T-helper 22 cell (primary cell): ENCODE measurements at regions not wholly inside any gene's neighbourhood (a gene's known extent, or its start where the extent isn't known, plus 50 kb on each side); places are given as distances from the start of the nearest gene placed in this dataset.
"Not testable (repeated sequence)": the region's sequence is repeated elsewhere in the genome, so short reads cannot be mapped to it uniquely, and the experiment has no call there.

Source experiments
- DNase-seq: peaks from one replicate; pipeline ENCODE4 v3.0.0-alpha.2; 2020; ENCODE audit warnings: low read depth

DNA sequence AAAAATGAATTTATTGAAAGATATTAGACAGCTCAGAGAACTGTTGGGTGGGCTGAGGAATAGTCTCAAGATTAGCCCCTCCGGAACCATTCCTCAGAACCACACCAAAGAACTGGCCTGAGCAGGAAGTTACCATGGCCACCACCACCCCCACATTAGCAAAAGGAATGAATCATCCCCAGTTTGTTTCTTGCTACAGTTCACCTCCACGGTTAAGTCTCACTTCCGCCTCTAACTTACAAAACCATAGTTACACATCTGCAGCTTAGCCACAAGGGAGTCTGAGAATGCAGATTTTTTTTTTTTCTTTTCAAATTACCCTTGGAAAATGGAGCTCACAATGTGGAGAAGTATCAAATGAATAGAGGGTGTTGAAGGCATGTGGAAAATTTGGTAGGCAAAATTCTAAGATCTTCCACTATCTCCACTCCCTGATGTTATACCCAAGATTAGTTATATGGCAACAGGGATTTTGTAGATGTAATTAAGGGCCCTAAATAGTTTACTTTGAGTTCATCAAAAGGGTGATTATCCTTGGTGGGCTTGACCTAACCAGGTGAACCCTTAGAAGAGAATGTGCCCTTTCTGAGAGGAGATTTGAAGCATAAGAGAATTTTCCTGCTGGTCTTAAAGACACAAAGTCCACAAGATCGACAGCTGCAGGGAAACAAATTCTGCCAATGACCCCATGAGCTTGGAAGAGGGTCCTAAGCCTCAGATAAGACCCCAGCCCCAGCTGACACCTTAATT, 129.8 kb upstream of the KRR1 start:
- DNase-seq: peak; percentile 5

DNA sequence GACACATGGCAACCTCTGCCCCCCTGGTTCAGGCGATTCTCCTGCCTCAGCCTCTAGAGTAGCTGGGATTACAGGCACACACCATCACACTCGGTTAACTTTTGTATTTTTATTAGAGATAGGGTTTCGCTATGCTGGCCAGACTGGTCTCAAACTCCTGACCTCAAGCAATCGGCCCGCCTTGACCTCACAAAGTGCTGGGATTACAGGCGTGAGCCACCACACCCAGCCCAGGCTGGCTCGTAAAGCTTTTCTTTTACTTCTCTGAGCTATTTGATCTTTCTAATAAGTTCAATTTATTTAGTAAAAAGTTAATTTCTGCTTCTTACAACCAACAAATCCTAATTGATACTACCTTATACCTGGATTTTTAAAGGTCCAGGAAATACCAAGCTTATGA, 127.4 kb upstream of the KRR1 start:
- DNase-seq: no peak

DNA sequence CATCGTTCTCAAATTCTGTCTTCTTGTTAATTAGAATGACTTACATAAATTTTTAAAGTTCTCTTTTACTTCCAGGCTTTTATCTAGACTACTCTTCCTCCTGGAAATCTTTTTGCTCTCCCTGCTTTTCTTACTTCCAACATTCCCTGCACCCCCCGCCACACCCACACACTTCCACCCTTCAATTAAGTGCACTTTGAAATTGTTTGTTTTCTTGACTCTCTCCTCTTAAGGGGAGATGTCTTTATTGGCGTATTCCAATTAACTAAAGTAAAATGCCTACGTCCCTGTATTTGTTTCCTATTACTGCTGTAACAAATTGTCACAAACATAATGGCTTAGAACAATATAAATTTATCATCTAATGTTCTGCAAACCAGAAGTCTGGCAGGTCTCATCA, 125.2 kb upstream of the KRR1 start:
- no peak for DNase-seq

DNA sequence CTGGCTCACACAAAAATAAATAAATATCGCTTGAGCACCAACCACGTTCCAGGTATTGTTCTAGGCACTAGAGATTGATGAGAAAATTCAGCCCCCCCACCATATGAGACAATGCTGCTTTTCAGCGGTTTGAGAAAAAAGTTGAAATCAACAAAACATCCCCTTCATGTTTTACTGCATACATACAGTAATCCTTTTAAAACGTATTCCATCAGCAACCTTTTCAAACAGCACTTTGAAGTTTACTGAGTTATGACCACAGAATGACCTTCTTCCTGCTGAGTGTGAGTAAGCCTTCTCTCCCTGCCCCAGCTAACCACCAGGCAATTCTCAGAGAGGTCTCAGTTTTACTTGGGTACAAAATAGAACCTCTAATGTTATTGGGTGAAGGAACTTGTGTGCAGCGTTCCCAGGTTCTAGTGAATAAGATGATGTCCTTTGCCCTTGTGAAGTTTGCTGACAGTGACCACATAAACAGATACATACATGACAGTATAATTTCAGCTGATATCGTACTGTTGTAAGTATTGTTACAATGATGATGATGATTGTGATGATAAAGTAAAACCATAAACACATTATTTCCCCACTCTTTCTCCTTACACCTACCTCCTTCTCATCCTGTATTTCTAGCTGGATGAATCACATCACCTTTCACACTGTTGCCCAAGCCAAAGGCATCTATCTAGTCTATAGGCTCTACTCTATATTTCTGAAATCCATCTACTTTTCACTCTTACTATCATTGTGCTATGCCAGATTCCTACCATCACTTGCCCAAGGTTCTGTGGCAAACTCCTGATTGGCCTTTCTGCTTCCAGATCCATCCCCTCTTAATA, 124.4 kb upstream of the KRR1 start:
- no peak for DNase-seq

DNA sequence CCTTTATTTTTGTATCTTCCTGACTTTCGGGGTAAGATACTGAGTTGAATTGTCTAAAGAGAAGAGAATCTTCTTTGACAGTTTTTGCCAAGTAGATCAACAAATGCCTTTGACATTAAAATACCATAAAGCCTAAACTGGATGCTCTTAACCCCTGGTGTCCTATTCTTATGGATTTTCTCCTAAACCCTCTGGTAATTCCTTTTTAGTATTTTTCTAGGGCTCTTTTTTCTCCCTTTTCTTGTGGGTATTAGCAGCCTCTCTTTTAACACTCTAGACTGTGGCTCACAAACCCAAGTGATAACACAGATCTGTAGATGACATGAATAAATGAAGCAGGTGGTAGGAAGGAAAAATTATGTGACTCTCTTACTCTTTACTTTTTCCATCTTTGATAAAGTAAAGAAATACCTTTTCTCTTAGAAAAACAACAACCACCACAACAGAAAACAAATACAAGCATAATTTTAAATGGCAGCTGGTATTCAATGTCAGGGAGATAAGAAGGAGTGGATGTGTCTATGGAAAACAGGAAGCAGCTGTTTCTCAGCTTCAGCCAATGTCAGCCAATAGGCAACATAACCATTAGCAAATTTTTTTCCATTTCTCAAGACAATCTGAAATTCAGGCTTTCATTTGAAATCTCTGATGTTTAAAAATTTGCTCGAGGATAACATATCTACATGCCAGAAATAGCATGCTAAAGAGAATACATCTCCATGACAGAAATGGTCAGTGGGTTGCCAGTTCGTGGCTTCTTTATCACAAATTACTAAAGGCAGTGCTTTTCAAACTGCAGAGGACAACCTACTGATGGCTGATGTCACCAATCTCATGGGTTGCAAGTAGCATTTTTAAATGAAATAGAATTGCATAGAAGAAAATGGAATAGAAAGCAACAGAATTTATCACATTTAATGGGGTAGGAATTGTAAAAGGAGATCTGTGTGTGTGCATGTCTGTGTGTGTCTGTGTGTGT, 123.1 kb upstream of the KRR1 start:
- DNase-seq: no peak

DNA sequence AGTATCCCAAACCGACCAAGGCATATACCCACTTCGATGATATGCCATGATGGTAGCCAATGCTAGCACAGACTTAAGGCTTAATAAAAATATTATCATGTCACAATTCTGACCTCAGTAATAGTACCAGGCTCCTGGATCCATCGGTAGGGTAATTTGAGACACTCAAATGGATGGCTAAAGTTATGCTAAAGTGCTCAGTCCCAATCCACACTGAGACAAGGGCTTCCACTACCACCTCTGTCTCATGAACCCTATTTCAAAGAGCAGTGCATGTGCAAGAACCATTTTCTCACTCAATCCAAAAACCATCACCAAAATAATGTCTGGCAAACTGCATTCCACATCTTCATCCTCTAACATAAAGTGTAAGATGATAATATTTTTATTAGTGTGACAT, 122.4 kb upstream of the KRR1 start:
- DNase-seq: no peak

DNA sequence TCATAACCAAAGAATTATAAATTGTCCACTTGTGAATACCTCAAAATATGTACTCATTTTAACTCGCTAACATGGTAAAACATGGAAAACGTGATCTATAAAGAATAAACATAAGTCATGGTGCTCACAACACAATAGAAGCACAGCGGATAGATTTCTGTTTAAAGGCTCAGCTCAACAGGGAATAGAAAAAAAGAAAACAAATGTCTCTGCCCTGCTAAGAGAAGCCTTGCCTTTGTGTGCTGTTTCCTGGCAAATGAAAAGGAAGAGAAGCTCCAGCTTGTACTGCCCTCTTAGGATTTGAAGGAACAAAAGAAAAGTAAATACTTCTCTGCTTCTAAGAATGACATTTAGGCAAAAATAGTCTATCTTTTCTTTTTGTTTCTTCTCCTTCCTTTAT, 121.0 kb upstream of the KRR1 start:
- no peak for DNase-seq

DNA sequence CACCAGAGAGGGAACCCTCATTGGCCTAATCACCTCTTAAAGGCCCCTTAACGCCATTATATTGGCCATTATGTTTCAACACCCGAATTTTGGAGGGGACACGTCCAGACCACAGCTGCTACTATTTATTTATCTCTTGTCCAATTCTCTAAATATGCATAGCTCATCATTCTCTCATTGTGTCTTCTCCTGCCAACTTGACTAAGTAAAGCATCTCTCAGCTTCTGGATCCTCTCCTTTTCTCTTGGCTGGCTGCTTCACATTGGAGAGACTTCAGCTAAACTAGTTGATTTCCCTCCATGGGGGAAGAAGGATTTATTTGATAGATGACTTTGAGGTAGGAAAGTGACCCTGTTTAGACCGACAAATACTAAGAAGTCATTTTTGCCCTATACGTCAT, 120.4 kb upstream of the KRR1 start:
- no peak for DNase-seq

DNA sequence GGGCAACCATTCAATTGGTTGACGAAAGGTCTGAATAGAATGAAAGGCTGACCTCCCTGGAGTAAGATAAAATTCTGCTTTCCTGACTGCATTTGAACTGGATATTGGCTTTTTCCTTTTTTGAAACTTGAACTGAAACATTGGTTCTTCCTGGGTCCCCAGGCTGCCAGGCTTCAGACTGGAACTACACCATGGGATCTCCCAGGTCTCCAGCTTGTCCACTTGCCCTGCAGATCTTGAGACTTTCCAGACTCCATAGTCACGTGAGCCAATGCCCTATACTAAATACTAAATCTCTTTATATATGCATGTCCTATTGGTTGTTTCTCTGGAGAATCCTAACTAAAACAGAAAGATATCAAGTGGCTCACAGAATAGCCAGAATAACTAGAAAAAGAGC, 118.7 kb upstream of the KRR1 start:
- DNase-seq: no peak

DNA sequence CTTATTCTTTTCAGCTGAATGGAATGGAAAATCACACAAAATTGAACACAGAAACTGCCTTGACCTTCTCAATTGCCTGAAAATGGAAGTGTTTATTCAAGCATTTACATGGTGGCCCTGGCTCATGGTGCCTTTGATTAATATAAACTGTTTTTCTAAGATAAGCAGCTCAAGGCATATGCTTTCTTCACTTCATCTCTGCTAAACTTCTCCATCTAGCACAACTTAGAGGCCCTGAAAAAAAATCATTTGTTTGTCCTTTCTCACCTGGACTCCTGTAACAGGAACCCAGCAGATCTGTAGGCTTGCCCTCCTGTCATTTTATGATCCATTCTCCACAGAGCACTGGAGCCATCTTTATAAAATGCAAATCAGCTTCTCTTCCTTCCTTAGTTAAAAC, 117.5 kb upstream of the KRR1 start:
- DNase-seq: no peak

DNA sequence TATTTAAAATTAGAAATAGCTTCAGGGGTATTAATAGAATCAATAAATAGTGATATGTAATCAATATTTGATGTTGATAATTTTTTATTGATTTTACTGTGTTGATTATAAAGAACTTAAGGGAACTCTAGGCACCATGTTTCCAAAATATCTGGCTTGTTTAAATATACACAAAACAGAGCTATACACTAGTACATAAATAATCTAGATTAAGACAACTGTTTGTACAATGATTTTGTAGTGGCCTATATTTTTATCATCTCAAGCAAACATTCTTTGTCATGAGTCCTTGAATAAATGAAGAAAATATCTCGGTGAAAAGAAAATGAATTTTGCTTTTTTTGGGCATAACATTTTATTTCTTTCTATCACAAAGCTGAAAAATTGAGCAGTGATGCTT, 117.1 kb upstream of the KRR1 start:
- DNase-seq: no peak

DNA sequence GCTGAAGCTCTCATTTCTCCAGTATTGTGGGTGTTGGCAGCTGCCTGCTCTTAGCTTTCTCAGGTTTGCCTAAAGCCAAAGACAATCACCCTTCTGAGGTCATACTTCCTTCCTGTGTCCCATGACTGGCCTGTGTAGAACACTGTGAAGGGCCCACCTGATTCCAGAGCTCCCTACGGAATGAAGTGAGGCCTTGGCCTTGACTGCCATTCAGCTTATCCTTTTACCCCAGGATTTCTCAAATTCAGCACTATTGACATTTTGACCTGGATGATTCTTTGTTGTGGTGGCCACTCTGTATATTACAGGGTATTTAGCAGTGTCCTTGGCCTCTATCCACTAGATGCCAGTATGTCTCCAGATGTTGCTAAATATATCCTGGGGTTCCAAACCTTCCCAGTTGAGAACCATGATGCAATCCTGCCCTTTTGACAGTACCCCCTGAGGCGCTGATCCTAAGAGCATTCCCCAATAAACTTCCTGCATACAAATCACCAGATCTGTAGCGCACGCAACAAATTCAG, 112.3 kb upstream of the KRR1 start:
- no peak for DNase-seq

DNA sequence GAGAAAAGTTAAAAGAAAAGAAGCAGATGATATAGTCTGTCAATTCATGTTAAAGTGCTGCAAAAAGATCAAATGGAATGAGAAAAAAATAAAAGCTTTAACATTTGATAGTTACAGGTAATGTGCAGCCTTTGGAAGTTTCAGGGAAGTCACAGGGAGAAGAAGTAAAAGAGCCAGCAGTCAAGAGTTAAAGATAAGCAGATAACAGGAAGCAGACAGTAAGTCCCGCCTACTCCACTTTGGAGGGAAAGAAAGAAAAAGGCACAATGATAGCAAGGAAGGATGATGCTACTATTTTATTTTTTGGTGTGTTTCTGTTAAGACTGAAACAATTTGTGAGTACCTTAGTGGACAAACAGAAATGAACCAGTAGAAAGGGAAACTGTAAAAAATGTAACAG, 111.1 kb upstream of the KRR1 start:
- DNase-seq: no peak

DNA sequence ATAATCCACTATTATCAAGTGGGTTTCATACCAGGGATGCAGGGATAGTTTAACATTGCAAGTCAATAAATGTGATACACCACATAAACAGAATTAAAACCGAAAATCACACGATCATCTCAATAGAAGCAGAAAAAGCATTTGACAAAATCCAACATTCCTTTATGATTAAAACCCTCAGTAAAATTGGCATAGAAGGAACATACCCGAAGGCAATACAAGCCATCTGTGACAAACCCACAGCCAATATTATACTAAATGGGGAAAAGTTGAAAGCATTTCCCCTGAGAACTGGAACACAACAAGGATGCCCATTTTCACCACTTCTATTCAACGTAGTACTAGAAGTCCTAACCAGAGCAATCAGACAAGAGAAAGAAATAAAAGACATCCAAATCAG, 103.0 kb upstream of the KRR1 start:
- DNase-seq: not testable (repeated sequence)

DNA sequence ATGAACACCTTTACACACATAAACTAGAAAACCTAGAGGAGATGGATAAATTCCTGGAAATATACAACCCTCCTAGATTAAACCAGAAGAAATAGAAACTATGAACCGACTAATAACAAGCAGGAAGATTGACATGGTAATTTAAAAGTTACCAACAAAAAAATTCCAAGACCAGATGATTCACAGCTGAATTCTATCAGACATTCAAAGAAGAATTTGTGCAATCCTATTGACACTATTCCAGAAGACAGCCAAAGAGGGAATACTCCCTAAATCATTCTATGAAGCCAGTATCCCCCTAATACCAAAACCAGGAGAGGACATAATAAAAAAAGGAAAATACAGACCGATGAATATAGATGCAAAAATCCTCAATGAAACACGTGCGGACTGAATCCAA, 102.6 kb upstream of the KRR1 start:
- no peak for DNase-seq

DNA sequence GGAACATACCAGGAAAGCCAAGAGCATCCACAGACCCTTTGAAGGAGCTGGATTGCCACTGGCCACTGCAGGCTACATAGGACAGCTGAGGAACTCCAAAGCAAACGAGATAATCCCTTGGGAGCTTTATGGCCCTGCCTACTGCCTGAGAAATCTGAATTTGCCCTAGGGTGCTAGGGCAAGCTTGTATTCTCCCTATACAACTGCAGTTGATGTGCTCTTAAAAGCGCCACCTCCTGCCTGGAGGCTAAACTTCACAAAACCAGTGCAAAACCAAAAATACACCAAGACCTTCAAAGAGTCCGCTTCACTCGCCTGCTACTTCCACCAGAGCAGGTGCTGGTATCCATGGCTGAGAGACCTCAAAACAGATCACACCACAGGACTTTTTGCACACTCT, 99.6 kb upstream of the KRR1 start:
- DNase-seq: no peak

DNA sequence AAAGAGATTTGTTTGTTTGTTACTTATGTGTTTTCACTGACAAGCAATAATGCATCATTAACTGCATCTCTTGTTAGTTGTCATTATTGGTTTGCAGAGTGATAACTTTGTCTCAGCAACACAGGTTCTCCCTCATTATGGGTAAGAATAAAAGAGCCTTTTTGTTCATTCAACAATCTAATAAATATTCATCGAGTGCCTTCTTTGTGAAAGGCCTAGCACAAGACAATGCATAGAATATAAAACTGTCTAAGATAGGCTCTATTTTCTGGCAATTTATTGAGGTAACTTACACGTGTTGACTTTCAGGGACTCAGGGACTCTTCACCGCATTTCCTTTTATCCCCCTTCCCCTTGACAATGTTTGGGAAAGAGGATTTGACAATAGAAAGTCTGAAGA, 95.5 kb upstream of the KRR1 start:
- no peak for DNase-seq

DNA sequence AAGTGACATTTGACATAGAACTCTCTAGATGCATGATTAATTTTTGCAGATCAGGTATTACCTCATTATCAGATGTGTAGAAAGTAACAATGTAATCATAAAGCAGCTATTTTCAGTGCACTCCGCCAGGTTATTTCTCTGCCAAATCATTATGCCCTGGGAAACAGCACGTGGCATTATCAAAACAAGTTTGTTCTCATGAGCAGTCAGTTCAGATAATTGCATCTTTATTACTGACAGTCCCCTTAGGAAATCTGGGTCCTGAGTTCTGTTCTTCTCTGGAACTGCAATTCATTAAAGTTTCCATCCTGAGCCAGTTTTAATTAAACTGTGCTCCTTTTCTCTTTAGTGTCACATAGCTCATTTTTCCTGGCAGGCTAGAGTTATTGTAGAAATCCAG, 94.7 kb upstream of the KRR1 start:
- no peak for DNase-seq

DNA sequence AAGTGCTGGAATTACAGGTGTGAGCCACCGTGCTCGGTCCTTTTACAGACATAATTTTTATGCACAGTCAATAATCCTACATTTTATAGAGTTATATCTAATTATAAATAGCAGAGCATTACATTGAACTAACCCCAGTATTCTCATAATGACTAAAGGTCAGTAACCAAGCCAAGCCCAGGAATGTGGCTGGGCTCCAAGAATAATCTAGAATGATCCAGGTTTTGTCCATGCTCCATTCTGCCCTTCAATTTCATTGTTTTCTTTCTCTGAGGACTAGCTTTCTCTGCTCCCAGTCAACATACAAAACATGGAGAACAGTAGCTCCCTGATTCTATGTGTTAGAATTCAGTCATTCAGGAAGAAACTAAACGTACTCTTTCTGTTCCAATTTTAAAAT, 92.1 kb upstream of the KRR1 start:
- no peak for DNase-seq

DNA sequence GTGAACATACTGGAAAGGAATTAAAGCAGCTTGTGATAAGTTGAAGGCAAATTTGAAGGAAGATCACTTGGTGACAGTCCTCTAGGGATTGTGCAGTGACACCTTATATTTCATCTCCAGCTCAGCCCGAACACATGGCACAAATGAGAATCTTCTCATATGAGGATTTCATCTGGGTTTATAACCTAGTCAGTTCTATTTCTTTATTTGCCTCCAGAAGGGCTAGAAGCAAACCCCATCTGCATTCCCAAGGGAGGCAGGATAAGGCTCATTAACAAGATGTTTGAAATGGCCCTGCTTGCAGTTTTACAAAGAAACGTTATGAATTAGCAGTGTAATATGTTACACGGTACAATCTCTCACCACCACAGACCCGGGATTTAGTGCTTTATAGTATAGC, 90.7 kb upstream of the KRR1 start:
- DNase-seq: no peak

DNA sequence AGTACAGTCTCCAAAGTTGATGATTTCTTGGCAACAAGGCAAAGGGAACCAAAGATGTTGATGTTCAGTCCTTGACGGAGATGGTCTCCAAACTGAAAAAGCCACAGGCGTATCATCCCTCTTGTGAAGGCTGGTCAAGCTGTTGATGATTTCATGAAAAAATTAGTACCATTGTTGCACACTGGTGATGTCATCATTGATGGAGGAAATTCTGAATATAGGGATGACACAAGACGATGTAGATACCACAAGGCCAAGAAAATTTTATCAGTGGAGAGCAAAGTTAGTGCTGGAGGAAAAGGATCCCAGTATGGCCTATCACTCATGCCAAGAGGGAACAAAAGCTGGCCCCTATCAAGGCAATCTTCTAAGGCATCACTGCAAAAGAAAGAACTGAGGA, 88.7 kb upstream of the KRR1 start:
- DNase-seq: no peak

DNA sequence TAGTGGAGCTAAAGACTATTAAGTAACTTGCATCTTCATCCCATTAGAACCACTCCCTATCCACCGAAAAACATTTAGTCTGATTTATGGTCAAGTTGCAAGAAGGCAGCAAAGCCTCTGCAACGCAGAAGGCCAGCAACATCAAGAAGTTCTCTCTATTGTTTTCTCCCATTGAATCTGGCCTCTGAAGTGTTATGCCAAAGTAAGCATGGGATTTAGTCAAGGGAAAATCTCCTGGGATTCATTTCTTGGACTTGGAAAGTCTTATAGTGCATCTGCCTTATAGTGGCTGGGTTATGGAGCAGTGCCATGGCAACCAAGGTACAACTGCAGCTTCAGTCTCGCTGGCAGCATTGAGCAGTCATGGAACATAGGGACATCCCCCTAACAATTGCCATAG, 87.7 kb upstream of the KRR1 start:
- DNase-seq: no peak
